ENCODE measurements at regions not wholly inside any gene's neighbourhood (a gene's known extent, or its start where the extent isn't known, plus 50 kb on each side); places are given as distances from the start of the nearest gene placed in this dataset.
A peak's percentile ranks its signal among the peaks of the same experiment; 100 is the strongest.

DNA sequence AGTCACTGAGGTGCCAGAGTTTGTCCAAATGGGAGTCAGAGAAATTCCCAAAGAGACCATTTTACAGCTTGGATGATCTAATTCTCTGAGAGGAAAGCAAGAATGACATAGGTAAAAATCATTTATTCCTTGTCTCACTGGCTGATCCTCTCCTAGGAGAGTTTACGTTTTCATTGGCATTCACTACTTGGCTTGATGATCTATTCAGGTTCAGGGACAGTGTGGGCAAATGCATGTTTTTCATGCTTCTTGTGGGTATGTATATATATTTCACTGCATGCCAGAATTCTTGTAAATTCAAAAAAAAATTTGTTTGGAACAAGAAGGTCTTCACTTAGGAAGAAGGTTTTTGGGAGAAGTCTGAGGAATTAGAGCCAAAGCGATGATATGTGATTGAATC lies 403.4 kb upstream of the JAG1 start:
- Histone ChIP-seq H3K4me3 (no peak overlapping the region), H3K27me3 (no peaks in the 10 kb centered on the region), H3K9me3 (no peaks in the 10 kb centered on the region), H3K27ac (no peak overlapping the region), H3K4me1 (no peaks in the 10 kb centered on the region), H3K36me3 (no peaks in the 10 kb centered on the region)
- intact Hi-C loops (cut with DNase I) = no loop called here
- WGBS, 2 donors = 76 to 92% methylated on average over 2 of the region's 2 CpGs
- TF ChIP-seq, protein P1, sequence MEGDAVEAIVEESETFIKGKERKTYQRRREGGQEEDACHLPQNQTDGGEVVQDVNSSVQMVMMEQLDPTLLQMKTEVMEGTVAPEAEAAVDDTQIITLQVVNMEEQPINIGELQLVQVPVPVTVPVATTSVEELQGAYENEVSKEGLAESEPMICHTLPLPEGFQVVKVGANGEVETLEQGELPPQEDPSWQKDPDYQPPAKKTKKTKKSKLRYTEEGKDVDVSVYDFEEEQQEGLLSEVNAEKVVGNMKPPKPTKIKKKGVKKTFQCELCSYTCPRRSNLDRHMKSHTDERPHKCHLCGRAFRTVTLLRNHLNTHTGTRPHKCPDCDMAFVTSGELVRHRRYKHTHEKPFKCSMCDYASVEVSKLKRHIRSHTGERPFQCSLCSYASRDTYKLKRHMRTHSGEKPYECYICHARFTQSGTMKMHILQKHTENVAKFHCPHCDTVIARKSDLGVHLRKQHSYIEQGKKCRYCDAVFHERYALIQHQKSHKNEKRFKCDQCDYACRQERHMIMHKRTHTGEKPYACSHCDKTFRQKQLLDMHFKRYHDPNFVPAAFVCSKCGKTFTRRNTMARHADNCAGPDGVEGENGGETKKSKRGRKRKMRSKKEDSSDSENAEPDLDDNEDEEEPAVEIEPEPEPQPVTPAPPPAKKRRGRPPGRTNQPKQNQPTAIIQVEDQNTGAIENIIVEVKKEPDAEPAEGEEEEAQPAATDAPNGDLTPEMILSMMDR (IDR thresholded peaks at IDR 0.05) = no peak
- no peak for TF ChIP-seq POLR2A (IDR thresholded peaks at IDR 0.05)
- DNase-seq = no peak

DNA sequence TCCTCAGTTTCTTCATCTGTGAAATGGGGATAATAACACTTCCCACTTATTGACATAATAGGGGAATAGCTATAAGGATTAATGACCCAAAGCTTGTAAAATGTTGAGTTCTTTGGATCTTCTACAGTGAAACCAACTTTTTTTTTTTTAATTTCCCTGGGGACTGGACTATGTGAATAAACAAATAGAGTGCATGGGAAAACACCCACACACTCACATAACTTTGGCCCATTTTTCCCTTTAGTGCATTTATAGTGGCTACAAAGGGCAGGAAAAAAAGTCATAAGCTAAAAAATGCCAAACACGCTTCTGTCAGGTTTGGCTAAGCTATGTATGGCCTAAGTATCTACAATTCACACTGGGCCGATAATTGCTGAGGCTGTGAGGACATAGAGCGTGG lies 406.2 kb upstream of the JAG1 start:
- TF ChIP-seq, protein P1 (IDR thresholded peaks at IDR 0.05) = no peak
- no peak for TF ChIP-seq POLR2A (IDR thresholded peaks at IDR 0.05)

DNA sequence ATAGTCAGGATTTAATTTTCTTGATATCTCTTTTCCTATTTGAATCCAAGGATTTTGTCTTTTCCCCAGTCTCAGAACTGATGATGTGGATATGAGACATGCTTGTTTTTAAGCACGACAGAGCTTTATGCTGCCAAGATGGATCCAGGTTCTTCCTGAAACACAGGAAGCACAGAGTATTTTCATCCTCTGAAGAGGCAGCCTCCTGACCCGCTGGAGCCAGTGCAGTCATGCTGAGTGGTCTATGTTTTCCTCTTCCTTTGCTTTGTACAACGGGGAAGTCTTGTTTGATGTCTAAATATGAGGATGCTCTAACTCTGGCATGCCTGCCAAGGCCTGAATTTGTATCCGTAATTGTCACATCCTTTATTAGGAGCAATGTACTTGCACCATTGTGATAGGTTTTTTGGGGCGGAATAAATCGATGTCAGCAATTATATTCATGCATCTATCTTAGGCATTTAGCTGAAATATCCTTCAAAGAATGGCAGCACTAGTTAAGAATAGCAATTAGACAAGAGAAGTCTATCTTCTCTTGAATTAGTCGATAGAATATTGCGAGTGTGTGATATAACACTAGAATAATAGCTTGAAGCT lies 407.1 kb upstream of the JAG1 start:
- Histone ChIP-seq H3K27ac (peak overlapping the region in 1 of 4 donors; percentile 2), H3K27me3 (no peaks in the 10 kb centered on the region), H3K4me3 (no peak overlapping the region), H3K4me1 (no peaks in the 10 kb centered on the region), H3K9me3 (no peaks in the 10 kb centered on the region), H3K36me3 (no peaks in the 10 kb centered on the region)
- intact Hi-C loops (cut with DNase I) = no loop called here
- DNase-seq = no peak
- 74 to 80% methylated on average over 8 of the region's 8 CpGs for WGBS, 2 donors
- TF ChIP-seq, protein P1 (IDR thresholded peaks at IDR 0.05) = no peak
- no peak for TF ChIP-seq POLR2A (IDR thresholded peaks at IDR 0.05)

More for the DNA sequence above, 406.2 kb upstream of the JAG1 start:
- H3K27ac ChIP-seq = peak overlapping the region in 1 of 4 donors; percentile 2
- no peaks in the 10 kb centered on the region for H3K9me3 ChIP-seq
- WGBS, 2 donors = 82 to 92% methylated on average over 3 of the region's 3 CpGs
- intact Hi-C loops (cut with DNase I) = no loop called here
- H3K4me3 ChIP-seq = no peak overlapping the region
- no peaks in the 10 kb centered on the region for H3K36me3 ChIP-seq
- no peak for DNase-seq
- H3K4me1 ChIP-seq = no peaks in the 10 kb centered on the region
- H3K27me3 ChIP-seq = no peaks in the 10 kb centered on the region

DNA sequence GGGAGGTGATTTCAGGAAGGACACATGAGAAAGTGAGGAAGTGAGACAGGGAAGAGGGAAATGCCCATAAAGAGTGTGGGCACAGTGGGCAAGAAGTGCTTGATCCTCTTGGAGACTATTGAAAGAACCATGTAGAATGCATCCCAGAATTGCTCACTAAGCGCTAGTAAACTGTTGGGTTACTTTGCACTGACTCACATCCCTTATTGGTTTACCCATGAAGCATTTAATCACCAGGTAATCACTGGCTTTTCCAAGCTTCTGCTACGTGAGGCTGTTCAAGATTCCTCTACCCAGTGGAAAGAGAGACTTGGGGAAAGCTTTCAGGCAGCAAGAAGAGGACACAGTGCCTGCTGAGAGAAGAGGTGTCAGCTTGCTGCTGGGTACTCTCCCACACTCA lies 410.0 kb upstream of the JAG1 start:
- H3K27me3 ChIP-seq = no peaks in the 10 kb centered on the region
- no peak overlapping the region for H3K27ac ChIP-seq
- H3K36me3 ChIP-seq = no peaks in the 10 kb centered on the region
- H3K4me1 ChIP-seq = no peaks in the 10 kb centered on the region
- no peak overlapping the region for H3K4me3 ChIP-seq
- no peaks in the 10 kb centered on the region for H3K9me3 ChIP-seq
- TF ChIP-seq, protein P1 (IDR thresholded peaks at IDR 0.05) = no peak
- no peak for TF ChIP-seq POLR2A (IDR thresholded peaks at IDR 0.05)
- intact Hi-C loops (cut with DNase I) = no loop called here
- 65 to 86% methylated on average over 2 of the region's 2 CpGs for WGBS, 2 donors
- no peak for DNase-seq

DNA sequence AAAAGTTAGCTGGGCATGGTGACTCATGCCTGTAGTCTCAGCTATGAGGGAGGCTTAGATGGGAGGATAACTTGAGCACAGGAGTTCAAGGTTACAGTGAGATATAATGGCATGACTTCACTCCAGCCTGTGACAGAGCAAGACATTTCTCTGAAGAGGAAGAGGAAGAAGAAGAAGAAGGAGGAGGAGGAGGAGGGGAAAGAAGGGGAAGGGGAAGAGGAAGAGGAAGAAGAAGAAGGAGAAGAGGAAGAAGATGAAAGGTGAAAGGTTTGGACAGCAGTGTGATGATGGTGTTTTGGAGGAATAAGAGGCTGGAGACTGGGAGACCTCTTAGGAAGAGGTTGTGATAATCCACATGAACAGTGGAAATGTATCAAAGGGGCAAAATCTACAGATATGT lies 410.7 kb upstream of the JAG1 start:
- TF ChIP-seq POLR2A (IDR thresholded peaks at IDR 0.05) = no peak
- intact Hi-C loops (cut with DNase I) = no loop called here
- H3K4me1 ChIP-seq = no peaks in the 10 kb centered on the region

DNA sequence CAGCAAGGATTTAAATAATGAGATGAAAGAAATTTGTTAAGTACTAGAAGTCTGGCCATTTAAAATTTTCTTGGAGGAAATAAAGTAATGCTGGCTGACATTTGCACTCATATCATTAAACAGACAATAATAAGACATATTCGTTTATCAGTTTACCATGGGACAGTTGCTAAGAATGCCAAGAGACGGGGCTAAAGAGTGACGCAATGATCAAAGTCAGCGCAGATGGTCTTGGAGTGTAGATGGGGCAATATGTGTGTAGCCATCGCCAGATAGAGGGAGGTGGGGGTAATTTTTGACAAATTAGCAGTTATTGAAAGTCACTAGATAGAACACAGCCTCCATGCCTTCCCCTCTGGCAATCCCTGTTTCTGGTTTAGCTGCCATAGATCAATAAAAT lies 413.2 kb upstream of the JAG1 start:
- Histone ChIP-seq H3K36me3 (no peaks in the 10 kb centered on the region), H3K4me3 (no peak overlapping the region), H3K9me3 (no peaks in the 10 kb centered on the region), H3K4me1 (peaks cover 0 to 5% (median 0%) of the 10 kb centered on the region in 3 donors), H3K27ac (no peak overlapping the region), H3K27me3 (no peaks in the 10 kb centered on the region)
- intact Hi-C loops (cut with DNase I) = no loop called here
- no peak for DNase-seq
- TF ChIP-seq, protein P1 (IDR thresholded peaks at IDR 0.05) = no peak
- no peak for TF ChIP-seq POLR2A (IDR thresholded peaks at IDR 0.05)
- 64 to 90% methylated on average over 5 of the region's 5 CpGs for WGBS, 2 donors

More for the DNA sequence above, 410.7 kb upstream of the JAG1 start:
- DNase-seq = no peak
- H3K36me3 ChIP-seq = no peaks in the 10 kb centered on the region
- H3K4me3 ChIP-seq = no peak overlapping the region
- no peaks in the 10 kb centered on the region for H3K9me3 ChIP-seq
- no peak overlapping the region for H3K27ac ChIP-seq
- no peaks in the 10 kb centered on the region for H3K27me3 ChIP-seq
